Endodermal cell (in vitro differentiated cells): ENCODE measurements at regions not wholly inside any gene's neighbourhood (a gene's known extent, or its start where the extent isn't known, plus 50 kb on each side); places are given as distances from the start of the nearest gene placed in this dataset.

ENCODE experiments used
- DNase-seq: peaks from one replicate; pipeline ENCODE4 v3.0.0-alpha.2; 2017
- H3K27ac ChIP-seq: 2 replicates; pipeline ENCODE4 v1.5.1; 2013; ENCODE audit warnings: mild to moderate bottlenecking, low read depth, low read length, moderate library complexity
- H3K27me3 ChIP-seq: 2 replicates; pipeline ENCODE4 v1.6.1; 2013; ENCODE audit warnings: mild to moderate bottlenecking, low read length, moderate library complexity; ENCODE audit not compliant: insufficient read depth, control insufficient read depth, poor library complexity, severe bottlenecking
- H3K36me3 ChIP-seq: 2 replicates; pipeline ENCODE4 v1.7.0; 2013; ENCODE audit warnings: mild to moderate bottlenecking, low read length, moderate library complexity; ENCODE audit not compliant: control insufficient read depth, insufficient read depth
- H3K4me1 ChIP-seq: one replicate; pipeline ENCODE4 v1.7.0; 2013; ENCODE audit warnings: low read length; ENCODE audit not compliant: control insufficient read depth, insufficient read depth
- H3K4me3 ChIP-seq: 2 replicates; pipeline ENCODE4 v1.5.1; 2013; ENCODE audit warnings: mild to moderate bottlenecking, low read length, moderate library complexity
- H3K9ac ChIP-seq: 2 replicates; pipeline ENCODE4 v1.6.1; 2013; ENCODE audit warnings: mild to moderate bottlenecking, low read length, moderate library complexity; ENCODE audit not compliant: poor library complexity, severe bottlenecking; ENCODE audit errors: extremely low read depth
- H3K9me3 ChIP-seq: 2 replicates; pipeline ENCODE4 v1.6.1; 2013; ENCODE audit warnings: mild to moderate bottlenecking, low read length, moderate library complexity; ENCODE audit not compliant: control insufficient read depth
- H3K27ac Mint-ChIP-seq: 2 replicates; pipeline ENCODE4 v1.8.0; 2020; ENCODE audit warnings: mixed read lengths
- H3K27me3 Mint-ChIP-seq: 2 replicates; pipeline ENCODE4 v1.8.0; 2021; ENCODE audit warnings: mild to moderate bottlenecking, mixed read lengths; ENCODE audit not compliant: insufficient read depth
- H3K36me3 Mint-ChIP-seq: 2 replicates; pipeline ENCODE4 v1.8.0; 2020; ENCODE audit warnings: low read depth, mixed read lengths
- H3K4me1 Mint-ChIP-seq: 2 replicates; pipeline ENCODE4 v1.8.0; 2020; ENCODE audit warnings: mixed read lengths
- H3K4me3 Mint-ChIP-seq: 2 replicates; pipeline ENCODE4 v1.8.0; 2020; ENCODE audit warnings: mild to moderate bottlenecking, moderate library complexity, mixed read lengths
- H3K9me3 Mint-ChIP-seq: 2 replicates; pipeline ENCODE4 v1.8.0; 2020; ENCODE audit warnings: mild to moderate bottlenecking, mixed read lengths
- WGBS, 2 experiments: methylation state at CpG; one replicate each; pipeline versions ENCODE4 v1.1.5 to v1.1.7; 2013; ENCODE audit warnings: missing lambda C conversion rate in 2 of 2, mixed read lengths in 1 of 2; ENCODE audit not compliant: insufficient coverage in 1 of 2, insufficient read length in 1 of 2; 5-methylcytosine and 5-hydroxymethylcytosine counted together
- TF ChIP-seq, protein P1 (sequence below): fragments of 200-600 bp; sonication (generic); conservative IDR thresholded peaks from 2 replicates; pipeline ENCODE4 v1.5.0; 2021; ENCODE audit warnings: antibody characterized with exemption, mild to moderate bottlenecking

DNA sequence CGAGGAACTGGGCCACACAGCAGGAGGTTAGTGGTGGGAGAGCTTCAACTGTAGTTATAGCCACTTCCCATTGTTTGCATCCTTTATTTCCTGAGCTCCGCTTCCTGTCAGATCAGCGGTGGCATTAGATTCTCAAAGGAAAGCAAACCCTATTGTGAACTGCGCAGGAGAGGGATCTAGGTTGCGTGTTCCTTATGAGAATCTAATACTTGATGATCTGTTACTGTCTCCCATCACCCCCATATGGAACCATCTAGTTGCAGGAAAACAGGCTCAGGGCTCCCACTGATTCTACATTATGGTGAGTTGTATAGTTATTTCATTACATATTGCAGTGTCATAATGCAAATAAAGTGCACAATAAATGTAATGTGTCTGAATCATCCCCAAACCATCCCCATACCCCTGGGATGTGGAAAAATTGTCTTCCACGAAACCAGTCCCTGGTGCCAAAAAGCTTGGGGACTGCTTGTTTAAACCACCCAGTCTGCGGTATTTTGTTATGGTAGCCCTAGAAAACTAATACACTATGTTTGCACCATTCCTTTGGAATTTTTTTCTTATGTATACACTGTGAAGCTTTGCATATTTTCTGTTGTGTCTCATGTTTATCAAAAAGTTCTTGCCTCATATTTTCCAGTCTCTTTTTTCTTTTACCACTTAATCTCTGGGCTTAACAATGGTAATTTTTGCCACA lies 136.6 kb upstream of the IVNS1ABP start:
- Mint-ChIP-seq H3K27ac (no peak overlapping the region), H3K4me1 (no peaks in the 10 kb centered on the region), H3K9me3 (peaks cover 7% of the 10 kb centered on the region), H3K4me3 (no peak overlapping the region), H3K27me3 (no peaks in the 10 kb centered on the region), H3K36me3 (no peaks in the 10 kb centered on the region)
- Histone ChIP-seq H3K9ac (no peak overlapping the region), H3K27ac (no peak overlapping the region), H3K36me3 (no peaks in the 10 kb centered on the region), H3K9me3 (peaks cover 26% of the 10 kb centered on the region), H3K4me1 (no peaks in the 10 kb centered on the region), H3K27me3 (no peaks in the 10 kb centered on the region), H3K4me3 (no peak overlapping the region)
- TF ChIP-seq, protein P1, sequence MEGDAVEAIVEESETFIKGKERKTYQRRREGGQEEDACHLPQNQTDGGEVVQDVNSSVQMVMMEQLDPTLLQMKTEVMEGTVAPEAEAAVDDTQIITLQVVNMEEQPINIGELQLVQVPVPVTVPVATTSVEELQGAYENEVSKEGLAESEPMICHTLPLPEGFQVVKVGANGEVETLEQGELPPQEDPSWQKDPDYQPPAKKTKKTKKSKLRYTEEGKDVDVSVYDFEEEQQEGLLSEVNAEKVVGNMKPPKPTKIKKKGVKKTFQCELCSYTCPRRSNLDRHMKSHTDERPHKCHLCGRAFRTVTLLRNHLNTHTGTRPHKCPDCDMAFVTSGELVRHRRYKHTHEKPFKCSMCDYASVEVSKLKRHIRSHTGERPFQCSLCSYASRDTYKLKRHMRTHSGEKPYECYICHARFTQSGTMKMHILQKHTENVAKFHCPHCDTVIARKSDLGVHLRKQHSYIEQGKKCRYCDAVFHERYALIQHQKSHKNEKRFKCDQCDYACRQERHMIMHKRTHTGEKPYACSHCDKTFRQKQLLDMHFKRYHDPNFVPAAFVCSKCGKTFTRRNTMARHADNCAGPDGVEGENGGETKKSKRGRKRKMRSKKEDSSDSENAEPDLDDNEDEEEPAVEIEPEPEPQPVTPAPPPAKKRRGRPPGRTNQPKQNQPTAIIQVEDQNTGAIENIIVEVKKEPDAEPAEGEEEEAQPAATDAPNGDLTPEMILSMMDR = no peak
- no peak for DNase-seq
- WGBS, 2 experiments = 94 to 95% methylated on average over 5 to 7 of the region's 7 CpGs

DNA sequence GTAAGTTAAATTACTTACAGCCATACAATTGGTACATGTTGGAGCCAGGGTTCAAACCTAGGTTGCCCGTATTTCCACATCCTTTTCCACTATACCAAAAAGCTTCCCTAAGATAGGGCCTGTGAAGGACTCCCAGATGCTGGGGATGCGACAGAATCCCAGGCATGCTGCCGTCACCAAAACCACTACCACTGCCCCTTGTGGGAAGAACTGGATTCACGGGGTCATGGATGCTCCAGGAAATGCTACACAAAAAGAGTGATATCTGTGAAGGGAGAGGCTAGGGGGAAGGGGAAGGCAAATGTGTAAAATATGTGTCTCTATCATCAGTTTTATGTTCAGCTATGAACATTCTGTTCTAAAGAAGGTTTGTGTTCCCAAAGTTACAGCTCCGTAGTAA lies 133.9 kb upstream of the IVNS1ABP start:
- DNase-seq = peak; percentile 71
- H3K9me3 ChIP-seq = peaks cover 30% of the 10 kb centered on the region
- no peak overlapping the region for H3K9ac ChIP-seq
- no peaks in the 10 kb centered on the region for H3K4me1 Mint-ChIP-seq
- no peak overlapping the region for H3K27ac ChIP-seq
- TF ChIP-seq, protein P1 = peak; percentile 56
- H3K4me1 ChIP-seq = no peaks in the 10 kb centered on the region
- H3K4me3 Mint-ChIP-seq = no peak overlapping the region
- H3K27ac Mint-ChIP-seq = no peak overlapping the region
- peaks cover 7% of the 10 kb centered on the region for H3K9me3 Mint-ChIP-seq
- no peaks in the 10 kb centered on the region for H3K36me3 Mint-ChIP-seq
- no peak overlapping the region for H3K4me3 ChIP-seq
- no peaks in the 10 kb centered on the region for H3K36me3 ChIP-seq
- WGBS, 2 experiments = 79 to 80% methylated on average over 2 to 5 of the region's 5 CpGs
- no peaks in the 10 kb centered on the region for H3K27me3 ChIP-seq
- H3K27me3 Mint-ChIP-seq = no peaks in the 10 kb centered on the region

DNA sequence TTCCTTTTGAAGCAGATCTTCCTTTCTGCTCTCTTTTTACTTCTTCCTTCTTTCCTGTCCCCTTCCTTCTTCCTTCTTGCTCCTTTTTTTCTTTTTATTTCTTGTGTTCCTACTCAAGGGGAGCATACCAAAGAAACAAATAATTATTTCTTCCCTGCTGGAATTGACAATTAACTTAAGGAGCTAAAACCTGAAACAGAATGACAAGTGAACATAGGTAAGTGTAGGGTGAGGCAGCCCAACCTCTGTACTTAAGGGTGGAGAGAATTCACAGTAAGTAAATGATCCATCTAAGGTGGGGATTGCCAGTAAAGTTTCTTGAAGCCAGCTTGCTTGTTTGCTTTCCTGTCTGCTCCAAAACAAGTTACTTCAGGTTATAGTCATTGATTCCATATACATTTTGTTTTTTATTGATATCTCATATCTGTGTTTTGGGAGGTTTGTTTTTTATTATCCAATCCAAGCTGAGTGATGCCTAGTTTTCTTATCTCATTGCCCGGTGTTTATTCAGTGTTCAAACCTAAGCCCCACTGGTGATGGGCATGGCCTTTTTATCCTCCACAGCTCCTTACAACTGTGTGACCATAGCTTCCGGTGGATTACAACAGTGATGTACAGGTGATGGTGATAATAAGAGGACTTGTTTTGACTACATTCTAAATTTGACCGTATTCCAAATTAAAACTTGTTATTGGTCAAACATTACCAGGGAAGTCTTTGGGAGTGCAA lies 133.2 kb upstream of the IVNS1ABP start:
- Mint-ChIP-seq H3K27me3 (no peaks in the 10 kb centered on the region), H3K36me3 (no peaks in the 10 kb centered on the region), H3K4me1 (no peaks in the 10 kb centered on the region), H3K27ac (no peak overlapping the region), H3K4me3 (no peak overlapping the region), H3K9me3 (peaks cover 7% of the 10 kb centered on the region)
- DNase-seq = no peak
- peaks cover 30% of the 10 kb centered on the region for H3K9me3 ChIP-seq
- no peak overlapping the region for H3K9ac ChIP-seq
- 95 to 100% methylated on average over 2 to 3 of the region's 3 CpGs for WGBS, 2 experiments
- H3K27me3 ChIP-seq = no peaks in the 10 kb centered on the region
- TF ChIP-seq, protein P1 = no peak
- no peak overlapping the region for H3K4me3 ChIP-seq
- no peaks in the 10 kb centered on the region for H3K36me3 ChIP-seq
- H3K4me1 ChIP-seq = no peaks in the 10 kb centered on the region
- no peak overlapping the region for H3K27ac ChIP-seq
